HG02840 (cell line): ENCODE measurements at regions not wholly inside any gene's neighbourhood (a gene's known extent, or its start where the extent isn't known, plus 50 kb on each side); places are given as distances from the start of the nearest gene placed in this dataset.
"Not testable (repeated sequence)": the region's sequence is repeated elsewhere in the genome, so short reads cannot be mapped to it uniquely, and the experiment has no call there.

Experiments used
- ATAC-seq: cut with Tn5 transposase; IDR thresholded peaks from one replicate; pipeline ENCODE4 v1.9.1; 2021; ENCODE audit warnings: mild to moderate bottlenecking, moderate library complexity, moderate number of reproducible peaks; ENCODE audit not compliant: unreplicated experiment, low FRiP score

- no peak for ATAC-seq
These were observed 229.2 kb downstream of the SQOR start for GRCh38 chr15:45863881-45864580.

- no peak for ATAC-seq
These were observed 231.8 kb downstream of the SQOR start for GRCh38 chr15:45866616-45867015.

GRCh38 chr15:45867281-45867680 is 232.5 kb downstream of the SQOR start:
- ATAC-seq, result no peak

GRCh38 chr15:45868109-45868691 is 233.4 kb downstream of the SQOR start:
- no peak for ATAC-seq

GRCh38 chr15:45869034-45869668 is 234.3 kb downstream of the SQOR start:
- ATAC-seq, result no peak

- ATAC-seq, result no peak
These were observed 236.5 kb downstream of the SQOR start for GRCh38 chr15:45871121-45871855.

GRCh38 chr15:45873781-45874180 is 239.0 kb downstream of the SQOR start:
- ATAC-seq, result no peak

GRCh38 chr15:45874566-45874965 is 239.7 kb downstream of the SQOR start:
- ATAC-seq, result not testable (repeated sequence)

- no peak for ATAC-seq
These were observed 249.5 kb downstream of the SQOR start for GRCh38 chr15:45884289-45884688.

GRCh38 chr15:45884755-45885445 is 250.1 kb downstream of the SQOR start:
- no peak for ATAC-seq

- ATAC-seq, result no peak
These were observed 251.0 kb downstream of the SQOR start for GRCh38 chr15:45885801-45886200.

GRCh38 chr15:45891766-45892165 is 256.9 kb downstream of the SQOR start:
- ATAC-seq, result no peak

GRCh38 chr15:45892182-45892581 is 257.4 kb downstream of the SQOR start:
- ATAC-seq, result no peak

- ATAC-seq, result no peak
These were observed 268.5 kb downstream of the SQOR start for GRCh38 chr15:45903283-45903682.

GRCh38 chr15:45904019-45904418 is 269.2 kb downstream of the SQOR start:
- ATAC-seq, result no peak

GRCh38 chr15:45906230-45906629 is 271.4 kb downstream of the SQOR start:
- no peak for ATAC-seq

GRCh38 chr15:45910671-45911070 is 275.8 kb downstream of the SQOR start:
- ATAC-seq, result no peak

GRCh38 chr15:45913451-45913850 is 278.6 kb downstream of the SQOR start:
- no peak for ATAC-seq

GRCh38 chr15:45914425-45914824 is 279.6 kb downstream of the SQOR start:
- no peak for ATAC-seq

GRCh38 chr15:45918839-45919238 is 284.0 kb downstream of the SQOR start:
- no peak for ATAC-seq

GRCh38 chr15:45919806-45920205 is 285.0 kb downstream of the SQOR start:
- no peak for ATAC-seq
